ENCODE measurements at regions not wholly inside any gene's neighbourhood (a gene's known extent, or its start where the extent isn't known, plus 50 kb on each side); places are given as distances from the start of the nearest gene placed in this dataset.

DNA sequence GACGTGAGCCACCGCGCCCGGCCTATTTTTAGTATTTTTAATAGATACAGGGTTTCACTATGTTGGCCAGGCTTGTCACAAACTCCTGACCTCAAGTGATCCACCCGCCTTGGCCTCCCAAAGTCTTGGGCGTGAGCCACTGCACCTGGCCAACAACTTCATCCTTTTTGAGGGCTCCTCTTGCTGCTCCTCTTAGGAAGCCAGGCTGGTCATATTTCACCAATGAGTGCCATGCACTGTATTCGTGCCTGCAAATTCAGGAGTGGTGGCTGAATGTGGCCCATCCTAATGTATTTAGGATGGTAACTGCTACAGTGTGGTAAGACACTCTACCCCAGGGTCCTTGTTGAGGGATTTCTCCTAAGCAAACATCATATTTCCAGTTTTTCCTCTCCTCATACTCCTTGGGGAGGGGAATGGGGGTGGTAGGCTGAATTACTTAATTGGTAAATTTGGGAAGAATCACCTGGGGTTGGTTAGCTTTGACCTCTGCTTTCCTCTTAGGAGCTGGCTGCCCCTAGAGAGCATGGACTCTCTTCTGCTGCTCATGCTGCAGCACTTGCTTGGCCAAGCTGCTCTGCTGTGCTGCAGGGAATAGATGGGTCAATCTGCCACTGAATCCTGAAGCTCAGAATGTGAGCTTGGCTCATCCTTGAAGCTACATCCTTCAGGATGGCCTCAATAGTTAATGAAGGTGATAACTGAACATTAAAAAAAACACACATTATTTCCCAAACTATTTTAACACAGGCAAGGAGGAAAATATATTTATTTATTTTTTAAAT, 167.4 kb downstream of the HS3ST1 start:
- TF ChIP-seq CTCF (IDR thresholded peaks at IDR 0.05; ENCODE audit: insufficient read depth, low read length): no peak
- no peak for TF ChIP-seq SPI1 (IDR thresholded peaks at IDR 0.05; ENCODE audit: borderline replicate concordance, low read depth)
- TF ChIP-seq POLR2AphosphoS5 (IDR thresholded peaks at IDR 0.05; ENCODE audit: low read depth): no peak
- TF ChIP-seq, protein P1, sequence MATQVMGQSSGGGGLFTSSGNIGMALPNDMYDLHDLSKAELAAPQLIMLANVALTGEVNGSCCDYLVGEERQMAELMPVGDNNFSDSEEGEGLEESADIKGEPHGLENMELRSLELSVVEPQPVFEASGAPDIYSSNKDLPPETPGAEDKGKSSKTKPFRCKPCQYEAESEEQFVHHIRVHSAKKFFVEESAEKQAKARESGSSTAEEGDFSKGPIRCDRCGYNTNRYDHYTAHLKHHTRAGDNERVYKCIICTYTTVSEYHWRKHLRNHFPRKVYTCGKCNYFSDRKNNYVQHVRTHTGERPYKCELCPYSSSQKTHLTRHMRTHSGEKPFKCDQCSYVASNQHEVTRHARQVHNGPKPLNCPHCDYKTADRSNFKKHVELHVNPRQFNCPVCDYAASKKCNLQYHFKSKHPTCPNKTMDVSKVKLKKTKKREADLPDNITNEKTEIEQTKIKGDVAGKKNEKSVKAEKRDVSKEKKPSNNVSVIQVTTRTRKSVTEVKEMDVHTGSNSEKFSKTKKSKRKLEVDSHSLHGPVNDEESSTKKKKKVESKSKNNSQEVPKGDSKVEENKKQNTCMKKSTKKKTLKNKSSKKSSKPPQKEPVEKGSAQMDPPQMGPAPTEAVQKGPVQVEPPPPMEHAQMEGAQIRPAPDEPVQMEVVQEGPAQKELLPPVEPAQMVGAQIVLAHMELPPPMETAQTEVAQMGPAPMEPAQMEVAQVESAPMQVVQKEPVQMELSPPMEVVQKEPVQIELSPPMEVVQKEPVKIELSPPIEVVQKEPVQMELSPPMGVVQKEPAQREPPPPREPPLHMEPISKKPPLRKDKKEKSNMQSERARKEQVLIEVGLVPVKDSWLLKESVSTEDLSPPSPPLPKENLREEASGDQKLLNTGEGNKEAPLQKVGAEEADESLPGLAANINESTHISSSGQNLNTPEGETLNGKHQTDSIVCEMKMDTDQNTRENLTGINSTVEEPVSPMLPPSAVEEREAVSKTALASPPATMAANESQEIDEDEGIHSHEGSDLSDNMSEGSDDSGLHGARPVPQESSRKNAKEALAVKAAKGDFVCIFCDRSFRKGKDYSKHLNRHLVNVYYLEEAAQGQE (IDR thresholded peaks at IDR 0.05; ENCODE audit: insufficient replicate concordance, low read depth): no peak
- no peak for TF ChIP-seq GABPA (IDR thresholded peaks at IDR 0.05; ENCODE audit: low read depth)
